SK-N-SH (cell line): ENCODE measurements at regions not wholly inside any gene's neighbourhood (a gene's known extent, or its start where the extent isn't known, plus 50 kb on each side); places are given as distances from the start of the nearest gene placed in this dataset.

Source experiments
- CTCF ChIP-seq: fragments of 200-600 bp; sonication (generic); IDR thresholded peaks from 2 replicates; pipeline ENCODE4 v1.6.1; 2017; ENCODE audit warnings: antibody characterized with exemption, mild to moderate bottlenecking, moderate library complexity
- EP300 ChIP-seq, 2 experiments: IDR thresholded peaks; 2 replicates each; pipeline versions ENCODE4 v1.4.0 to v1.6.1; 2012; ENCODE audit warnings: borderline replicate concordance in 1 of 2, low read depth in 1 of 2, low read length in 1 of 2
- EZH2phosphoT487 ChIP-seq: fragments of 200-600 bp; sonication (generic); IDR thresholded peaks from 2 replicates; pipeline ENCODE4 v1.6.1; 2017; ENCODE audit warnings: low read depth, mixed run types, mild to moderate bottlenecking, antibody characterized with exemption, moderate library complexity, borderline replicate concordance
- IRF3 ChIP-seq: fragments of 150-350 bp; IDR thresholded peaks from 2 replicates; pipeline ENCODE4 v1.6.1; 2016; ENCODE audit warnings: mild to moderate bottlenecking, low read depth, low read length
- JUND ChIP-seq: IDR thresholded peaks from 2 replicates; pipeline ENCODE4 v1.4.0; 2012
- MXI1 ChIP-seq: IDR thresholded peaks from 2 replicates; pipeline ENCODE4 v1.6.1; 2012; ENCODE audit warnings: mild to moderate bottlenecking, low read depth, low read length, improper control_type of control experiment
- NFIC ChIP-seq: IDR thresholded peaks from 2 replicates; pipeline ENCODE4 v1.4.0; 2012; ENCODE audit warnings: borderline replicate concordance
- POLR2AphosphoS5 ChIP-seq: IDR thresholded peaks from 2 replicates; pipeline ENCODE4 v1.6.1; 2012; ENCODE audit warnings: low read depth, low read length
- RAD21 ChIP-seq: IDR thresholded peaks from 2 replicates; pipeline ENCODE4 v1.6.1; 2012; ENCODE audit warnings: mild to moderate bottlenecking, low read length
- RCOR1 ChIP-seq: fragments of 150-350 bp; IDR thresholded peaks from 2 replicates; pipeline ENCODE4 v1.6.1; 2017; ENCODE audit warnings: antibody characterized with exemption, low read length
- REST ChIP-seq: IDR thresholded peaks from 2 replicates; pipeline ENCODE4 v1.6.1; 2012; ENCODE audit warnings: mild to moderate bottlenecking, low read depth, low read length, moderate library complexity
- RFX5 ChIP-seq: IDR thresholded peaks from 2 replicates; pipeline ENCODE4 v1.6.1; 2012; ENCODE audit warnings: mild to moderate bottlenecking, improper control_type of control experiment, low read length
- TAF1 ChIP-seq: IDR thresholded peaks from 2 replicates; pipeline ENCODE4 v1.6.1; 2012; ENCODE audit warnings: low read depth, mild to moderate bottlenecking, low read length, moderate library complexity, borderline replicate concordance

- no peak; the same call in 1 of the 2 replicates for TF ChIP-seq CTCF
- no peak for TF ChIP-seq RFX5
- no peak for TF ChIP-seq EP300 (IDR thresholded peaks at IDR 0.05; ENCODE audit: borderline replicate concordance in 1 of 2, low read depth in 1 of 2, low read length in 1 of 2)
- no peak for TF ChIP-seq MXI1
- no peak for TF ChIP-seq EZH2phosphoT487
- peak; percentile 50 for TF ChIP-seq RAD21
- no peak for TF ChIP-seq TAF1
- no peak for TF ChIP-seq RCOR1
- no peak for TF ChIP-seq POLR2AphosphoS5
- no peak for TF ChIP-seq NFIC
- TF ChIP-seq REST = no peak
- no peak for TF ChIP-seq JUND
- no peak for TF ChIP-seq IRF3
Observed at GRCh38 chr10:2921956-2922680, 145.2 kb upstream of the PFKP start.
